ENCODE measurements at regions not wholly inside any gene's neighbourhood (a gene's known extent, or its start where the extent isn't known, plus 50 kb on each side); places are given as distances from the start of the nearest gene placed in this dataset.
"Not testable (repeated sequence)": the region's sequence is repeated elsewhere in the genome, so short reads cannot be mapped to it uniquely, and the experiment has no call there.

DNA sequence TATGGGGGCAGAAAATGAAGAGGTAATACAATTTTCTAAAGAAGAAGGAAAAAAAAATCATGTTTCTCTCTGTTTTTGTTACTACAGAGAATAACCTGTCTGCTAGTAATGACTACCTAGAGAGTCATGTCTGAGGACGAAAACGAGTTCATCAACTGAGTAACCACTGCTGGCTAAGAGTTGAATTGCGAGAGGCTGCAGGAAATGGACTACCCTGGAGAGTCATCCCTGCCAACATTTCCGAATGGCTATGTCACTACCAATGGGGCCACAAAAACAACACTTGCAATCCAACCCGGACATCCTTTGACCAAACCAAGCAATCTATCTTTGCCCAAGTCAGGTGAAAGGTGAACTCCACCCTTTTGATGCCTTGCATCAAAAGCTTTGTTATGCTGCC, 120.6 kb downstream of the FCRL5 start:
- no peak for ATAC-seq
- H3K4me1 ChIP-seq, result peaks cover 0 to 2% of the 10 kb centered on the region in 2 donors
- H3K27me3 ChIP-seq, result no peaks in the 10 kb centered on the region
- H3K9me3 ChIP-seq, result no peaks in the 10 kb centered on the region
- no peak for TF ChIP-seq CTCF (IDR thresholded peaks at IDR 0.05)
- no peak for DNase-seq
- H3K4me3 ChIP-seq, result no peak overlapping the region
- no peak overlapping the region for H3K27ac ChIP-seq
- intact Hi-C loops (cut with DNase I), result no loop called here
- H3K36me3 ChIP-seq, result no peaks in the 10 kb centered on the region

DNA sequence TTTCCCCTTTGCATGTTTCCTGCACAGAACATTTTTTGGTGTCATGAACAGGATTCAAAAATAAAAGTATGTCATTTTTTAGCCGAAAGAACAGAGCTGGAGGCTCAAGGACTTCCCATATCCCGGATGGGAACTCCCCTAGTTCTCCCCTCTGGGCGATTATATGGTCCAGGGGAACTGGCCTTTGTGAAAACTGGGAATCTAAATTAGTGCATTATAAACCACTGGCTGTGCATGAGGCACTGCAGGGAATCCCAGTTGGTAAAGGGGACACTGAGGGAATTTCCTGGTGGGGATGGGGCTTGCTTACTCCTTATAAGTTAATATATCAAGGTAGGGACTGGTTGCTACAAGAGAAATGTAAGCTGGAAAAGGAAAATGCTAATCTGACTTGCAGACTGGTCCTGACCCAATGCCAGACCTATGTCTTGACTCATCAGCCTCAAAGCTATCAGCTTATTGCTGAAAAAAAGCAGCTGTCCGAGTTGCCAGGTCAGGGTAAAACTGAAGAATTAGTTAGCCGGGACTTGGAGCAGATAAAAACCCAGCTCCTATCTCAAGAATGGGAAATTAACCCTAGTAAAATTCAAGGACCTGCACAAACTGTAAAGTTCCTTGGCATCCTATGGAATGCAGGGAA, 122.6 kb downstream of the FCRL5 start:
- Histone ChIP-seq H3K4me1 (peaks cover 0 to 2% of the 10 kb centered on the region in 2 donors), H3K4me3 (no peak overlapping the region), H3K27me3 (no peaks in the 10 kb centered on the region), H3K36me3 (no peaks in the 10 kb centered on the region), H3K9me3 (no peaks in the 10 kb centered on the region), H3K27ac (no peak overlapping the region)
- ATAC-seq, result no peak
- no peak for DNase-seq
- TF ChIP-seq CTCF (IDR thresholded peaks at IDR 0.05), result no peak
- intact Hi-C loops (cut with DNase I), result no loop called here

DNA sequence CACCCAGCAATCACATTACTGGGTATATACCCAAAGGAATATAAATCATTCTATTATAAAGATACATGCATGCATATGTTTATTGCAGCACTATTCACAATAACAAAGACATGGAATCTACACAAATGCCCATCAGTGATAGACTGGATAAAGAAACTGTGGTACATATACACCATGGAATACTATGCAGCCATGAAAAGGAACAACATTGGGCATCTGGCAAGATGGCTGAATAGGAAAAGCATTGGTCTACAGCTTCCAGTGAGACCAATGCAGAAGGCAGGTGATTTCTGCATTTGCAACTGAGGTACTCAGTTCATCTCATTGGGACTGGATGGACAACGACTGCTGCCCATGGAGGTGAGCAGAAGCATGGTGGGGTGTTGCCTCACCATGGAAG, 128.6 kb downstream of the FCRL5 start:
- H3K27ac ChIP-seq; H3K4me3 ChIP-seq; H3K4me1 ChIP-seq; ATAC-seq; DNase-seq; intact Hi-C loops (cut with DNase I); H3K9me3 ChIP-seq; H3K27me3 ChIP-seq; H3K36me3 ChIP-seq: not testable (repeated sequence)

GRCh38 chr1:157419845-157420542, 132.3 kb downstream of the FCRL5 start:
- TF ChIP-seq CTCF (IDR thresholded peaks at IDR 0.05), result no peak
- H3K27me3 ChIP-seq, result no peaks in the 10 kb centered on the region
- intact Hi-C loops (cut with DNase I), result no loop called here
- no peaks in the 10 kb centered on the region for H3K4me1 ChIP-seq
- no peak for DNase-seq
- no peak for ATAC-seq
- H3K27ac ChIP-seq, result no peak overlapping the region
- no peaks in the 10 kb centered on the region for H3K36me3 ChIP-seq
- no peaks in the 10 kb centered on the region for H3K9me3 ChIP-seq
- no peak overlapping the region for H3K4me3 ChIP-seq

DNA sequence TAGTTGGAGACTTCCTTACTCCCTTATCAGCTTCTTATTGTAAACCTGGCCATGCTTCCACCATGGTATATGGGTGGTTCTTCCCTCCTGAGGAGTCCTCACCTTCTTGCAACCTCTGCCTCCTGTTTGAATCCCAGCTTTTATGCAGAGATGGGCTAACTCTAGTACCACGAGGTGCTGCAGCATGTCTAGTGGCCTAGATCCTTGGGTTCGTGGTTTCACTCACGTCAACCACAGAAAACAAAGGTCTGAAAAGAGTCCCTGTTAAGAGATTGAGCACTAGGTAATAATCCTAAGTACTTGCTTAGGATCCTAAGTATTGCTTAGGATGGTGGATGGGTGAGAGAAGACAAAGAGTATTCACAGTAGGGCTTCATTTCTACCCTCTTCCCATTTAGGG, 133.7 kb downstream of the FCRL5 start:
- Histone ChIP-seq H3K27ac (no peak overlapping the region), H3K4me1 (no peaks in the 10 kb centered on the region), H3K36me3 (no peaks in the 10 kb centered on the region), H3K27me3 (no peaks in the 10 kb centered on the region), H3K4me3 (no peak overlapping the region), H3K9me3 (no peaks in the 10 kb centered on the region)
- intact Hi-C loops (cut with DNase I), result no loop called here
- no peak for TF ChIP-seq CTCF (IDR thresholded peaks at IDR 0.05)
- no peak for DNase-seq
- no peak for ATAC-seq

DNA sequence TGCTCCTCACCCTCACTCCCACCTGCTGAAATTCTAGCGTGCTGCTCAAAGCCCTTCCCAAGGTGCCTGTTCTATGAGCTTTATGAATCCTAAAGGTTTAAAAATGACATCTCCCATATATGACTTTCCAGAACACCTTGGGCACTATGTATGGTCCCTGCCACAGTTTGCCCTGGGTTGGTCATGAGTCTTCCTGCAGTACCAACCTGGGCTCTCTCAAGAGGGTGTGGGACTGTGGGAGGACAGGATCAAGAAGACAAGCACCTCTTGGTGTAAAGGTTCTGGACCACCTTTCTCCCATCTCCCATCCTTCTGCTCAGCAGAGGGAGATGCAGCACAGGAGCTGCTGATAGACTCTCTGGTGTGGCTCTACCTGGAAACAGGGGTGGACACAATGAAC, 134.1 kb downstream of the FCRL5 start:
- H3K27me3 ChIP-seq, result no peaks in the 10 kb centered on the region
- ATAC-seq (no peak), DNase-seq (no peak)
- H3K9me3 ChIP-seq, result no peaks in the 10 kb centered on the region
- no peaks in the 10 kb centered on the region for H3K36me3 ChIP-seq
- no peak overlapping the region for H3K27ac ChIP-seq
- TF ChIP-seq CTCF (IDR thresholded peaks at IDR 0.05), result no peak
- H3K4me3 ChIP-seq, result no peak overlapping the region
- no peaks in the 10 kb centered on the region for H3K4me1 ChIP-seq
- intact Hi-C loops (cut with DNase I), result no loop called here
